ENCODE measurements at regions not wholly inside any gene's neighbourhood (a gene's known extent, or its start where the extent isn't known, plus 50 kb on each side); places are given as distances from the start of the nearest gene placed in this dataset.
A peak's percentile ranks its signal among the peaks of the same experiment; 100 is the strongest.

DNA sequence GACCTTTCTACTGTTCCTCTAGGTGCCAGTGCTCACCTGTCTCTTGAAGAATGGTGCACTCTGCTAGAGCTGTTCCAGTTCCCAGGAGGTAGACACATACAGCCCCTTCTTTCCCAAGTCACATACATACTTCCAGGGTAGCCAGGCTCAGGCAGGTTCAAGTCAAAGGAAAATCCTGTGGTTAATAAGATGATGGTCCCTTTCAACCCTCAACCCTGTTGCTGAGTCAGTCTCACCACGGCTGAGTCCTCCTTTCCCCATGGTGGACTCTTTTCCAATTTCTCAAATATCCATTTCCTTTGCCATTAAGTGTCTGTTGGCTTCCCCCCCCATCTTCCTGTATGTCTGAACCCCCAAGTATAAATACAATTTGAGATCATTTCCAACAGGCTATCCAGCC, 56.1 kb upstream of the ACAN start:
- no peak overlapping the region for H3K4me3 ChIP-seq
- H3K27ac Mint-ChIP-seq: no peak overlapping the region
- TF ChIP-seq, protein P1, sequence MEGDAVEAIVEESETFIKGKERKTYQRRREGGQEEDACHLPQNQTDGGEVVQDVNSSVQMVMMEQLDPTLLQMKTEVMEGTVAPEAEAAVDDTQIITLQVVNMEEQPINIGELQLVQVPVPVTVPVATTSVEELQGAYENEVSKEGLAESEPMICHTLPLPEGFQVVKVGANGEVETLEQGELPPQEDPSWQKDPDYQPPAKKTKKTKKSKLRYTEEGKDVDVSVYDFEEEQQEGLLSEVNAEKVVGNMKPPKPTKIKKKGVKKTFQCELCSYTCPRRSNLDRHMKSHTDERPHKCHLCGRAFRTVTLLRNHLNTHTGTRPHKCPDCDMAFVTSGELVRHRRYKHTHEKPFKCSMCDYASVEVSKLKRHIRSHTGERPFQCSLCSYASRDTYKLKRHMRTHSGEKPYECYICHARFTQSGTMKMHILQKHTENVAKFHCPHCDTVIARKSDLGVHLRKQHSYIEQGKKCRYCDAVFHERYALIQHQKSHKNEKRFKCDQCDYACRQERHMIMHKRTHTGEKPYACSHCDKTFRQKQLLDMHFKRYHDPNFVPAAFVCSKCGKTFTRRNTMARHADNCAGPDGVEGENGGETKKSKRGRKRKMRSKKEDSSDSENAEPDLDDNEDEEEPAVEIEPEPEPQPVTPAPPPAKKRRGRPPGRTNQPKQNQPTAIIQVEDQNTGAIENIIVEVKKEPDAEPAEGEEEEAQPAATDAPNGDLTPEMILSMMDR (conservative IDR thresholded peaks at IDR 0.05; ENCODE audit: low read depth in 2 of 2): peak in 1 of 2 experiments; percentile 34; a peak in 2 of 4 replicates
- TF ChIP-seq EZH2 (IDR thresholded peaks at IDR 0.05; ENCODE audit: low read depth, unreplicated experiment): no peak
- no peak overlapping the region for H3K4me2 ChIP-seq
- ATAC-seq (no peak), DNase-seq (ENCODE audit: low spot score) (no peak)
- no peaks in the 10 kb centered on the region for H3K36me3 ChIP-seq (ENCODE audit: insufficient read depth)
- no peaks in the 10 kb centered on the region for H3K9me3 Mint-ChIP-seq
- H3K27ac ChIP-seq (ENCODE audit: low read depth): no peak overlapping the region
- H3K36me3 Mint-ChIP-seq (ENCODE audit: low read depth): no peaks in the 10 kb centered on the region
- 0 out of 2 replicates have a peak, but pooled peaks cover 2% of the 10 kb centered on the region for H3K9me2 ChIP-seq (ENCODE audit: insufficient read depth)
- H3K4me1 Mint-ChIP-seq: peaks cover 8% of the 10 kb centered on the region
- H2AFZ ChIP-seq: no peak overlapping the region
- no peaks in the 10 kb centered on the region for H3K27me3 ChIP-seq (ENCODE audit: insufficient read depth)
- no peaks in the 10 kb centered on the region for H3K4me1 ChIP-seq (ENCODE audit: insufficient read depth)
- H4K20me1 ChIP-seq (replicated peaks; ENCODE audit: insufficient read depth): no peaks in the 10 kb centered on the region
- H3F3A ChIP-seq (replicated peaks; ENCODE audit: low read depth): no peaks in the 10 kb centered on the region
- H3K79me2 ChIP-seq (replicated peaks; ENCODE audit: insufficient read depth): no peaks in the 10 kb centered on the region
- peaks cover 2% of the 10 kb centered on the region for H3K27me3 Mint-ChIP-seq (ENCODE audit: insufficient read depth, low read depth, poor library complexity)
- no peak overlapping the region for H3K4me3 Mint-ChIP-seq

DNA sequence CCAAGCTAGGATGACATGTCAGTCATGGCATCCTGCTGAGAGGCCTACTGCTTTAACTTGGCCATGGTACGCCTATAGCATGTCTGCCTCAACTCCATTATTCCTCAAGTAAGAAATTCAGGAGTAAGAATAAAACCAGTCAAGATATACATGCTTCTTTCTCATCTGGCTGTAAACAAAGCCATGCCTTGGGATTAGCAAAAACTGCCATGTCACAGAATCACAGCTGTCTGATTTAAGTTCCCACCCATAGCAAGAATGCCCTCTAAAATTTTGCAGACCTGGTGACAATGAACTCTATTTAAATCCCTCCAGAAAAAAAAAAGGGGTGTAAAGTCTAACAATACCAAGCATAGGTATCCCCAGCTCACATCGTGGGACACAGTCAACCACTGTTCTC, 55.6 kb upstream of the ACAN start:
- no peak overlapping the region for H3K4me3 Mint-ChIP-seq
- no peaks in the 10 kb centered on the region for H3K9me3 Mint-ChIP-seq
- no peak for DNase-seq (ENCODE audit: low spot score)
- H3K27me3 Mint-ChIP-seq (ENCODE audit: insufficient read depth, low read depth, poor library complexity): peaks cover 2% of the 10 kb centered on the region
- Histone ChIP-seq H2AFZ (no peak overlapping the region), H3K79me2 (replicated peaks; ENCODE audit: insufficient read depth) (no peaks in the 10 kb centered on the region), H3K27me3 (ENCODE audit: insufficient read depth) (no peaks in the 10 kb centered on the region), H3F3A (replicated peaks; ENCODE audit: low read depth) (no peaks in the 10 kb centered on the region), H3K9me2 (ENCODE audit: insufficient read depth) (0 out of 2 replicates have a peak, but pooled peaks cover 2% of the 10 kb centered on the region), H3K27ac (ENCODE audit: low read depth) (no peak overlapping the region), H3K4me2 (no peak overlapping the region), H4K20me1 (replicated peaks; ENCODE audit: insufficient read depth) (no peaks in the 10 kb centered on the region), H3K4me3 (no peak overlapping the region), H3K4me1 (ENCODE audit: insufficient read depth) (no peaks in the 10 kb centered on the region), H3K36me3 (ENCODE audit: insufficient read depth) (no peaks in the 10 kb centered on the region)
- no peaks in the 10 kb centered on the region for H3K36me3 Mint-ChIP-seq (ENCODE audit: low read depth)
- H3K27ac Mint-ChIP-seq: no peak overlapping the region
- peaks cover 8% of the 10 kb centered on the region for H3K4me1 Mint-ChIP-seq
- TF ChIP-seq ZNF114 (CRISPR knock-in tag; IDR thresholded peaks at IDR 0.05) (no peak), POLR2AphosphoS5 (IDR thresholded peaks at IDR 0.05; ENCODE audit: low read depth) (no peak), STAT1 (IDR thresholded peaks at IDR 0.05; ENCODE audit: unreplicated experiment) (no peak)
- TF ChIP-seq, protein P2, sequence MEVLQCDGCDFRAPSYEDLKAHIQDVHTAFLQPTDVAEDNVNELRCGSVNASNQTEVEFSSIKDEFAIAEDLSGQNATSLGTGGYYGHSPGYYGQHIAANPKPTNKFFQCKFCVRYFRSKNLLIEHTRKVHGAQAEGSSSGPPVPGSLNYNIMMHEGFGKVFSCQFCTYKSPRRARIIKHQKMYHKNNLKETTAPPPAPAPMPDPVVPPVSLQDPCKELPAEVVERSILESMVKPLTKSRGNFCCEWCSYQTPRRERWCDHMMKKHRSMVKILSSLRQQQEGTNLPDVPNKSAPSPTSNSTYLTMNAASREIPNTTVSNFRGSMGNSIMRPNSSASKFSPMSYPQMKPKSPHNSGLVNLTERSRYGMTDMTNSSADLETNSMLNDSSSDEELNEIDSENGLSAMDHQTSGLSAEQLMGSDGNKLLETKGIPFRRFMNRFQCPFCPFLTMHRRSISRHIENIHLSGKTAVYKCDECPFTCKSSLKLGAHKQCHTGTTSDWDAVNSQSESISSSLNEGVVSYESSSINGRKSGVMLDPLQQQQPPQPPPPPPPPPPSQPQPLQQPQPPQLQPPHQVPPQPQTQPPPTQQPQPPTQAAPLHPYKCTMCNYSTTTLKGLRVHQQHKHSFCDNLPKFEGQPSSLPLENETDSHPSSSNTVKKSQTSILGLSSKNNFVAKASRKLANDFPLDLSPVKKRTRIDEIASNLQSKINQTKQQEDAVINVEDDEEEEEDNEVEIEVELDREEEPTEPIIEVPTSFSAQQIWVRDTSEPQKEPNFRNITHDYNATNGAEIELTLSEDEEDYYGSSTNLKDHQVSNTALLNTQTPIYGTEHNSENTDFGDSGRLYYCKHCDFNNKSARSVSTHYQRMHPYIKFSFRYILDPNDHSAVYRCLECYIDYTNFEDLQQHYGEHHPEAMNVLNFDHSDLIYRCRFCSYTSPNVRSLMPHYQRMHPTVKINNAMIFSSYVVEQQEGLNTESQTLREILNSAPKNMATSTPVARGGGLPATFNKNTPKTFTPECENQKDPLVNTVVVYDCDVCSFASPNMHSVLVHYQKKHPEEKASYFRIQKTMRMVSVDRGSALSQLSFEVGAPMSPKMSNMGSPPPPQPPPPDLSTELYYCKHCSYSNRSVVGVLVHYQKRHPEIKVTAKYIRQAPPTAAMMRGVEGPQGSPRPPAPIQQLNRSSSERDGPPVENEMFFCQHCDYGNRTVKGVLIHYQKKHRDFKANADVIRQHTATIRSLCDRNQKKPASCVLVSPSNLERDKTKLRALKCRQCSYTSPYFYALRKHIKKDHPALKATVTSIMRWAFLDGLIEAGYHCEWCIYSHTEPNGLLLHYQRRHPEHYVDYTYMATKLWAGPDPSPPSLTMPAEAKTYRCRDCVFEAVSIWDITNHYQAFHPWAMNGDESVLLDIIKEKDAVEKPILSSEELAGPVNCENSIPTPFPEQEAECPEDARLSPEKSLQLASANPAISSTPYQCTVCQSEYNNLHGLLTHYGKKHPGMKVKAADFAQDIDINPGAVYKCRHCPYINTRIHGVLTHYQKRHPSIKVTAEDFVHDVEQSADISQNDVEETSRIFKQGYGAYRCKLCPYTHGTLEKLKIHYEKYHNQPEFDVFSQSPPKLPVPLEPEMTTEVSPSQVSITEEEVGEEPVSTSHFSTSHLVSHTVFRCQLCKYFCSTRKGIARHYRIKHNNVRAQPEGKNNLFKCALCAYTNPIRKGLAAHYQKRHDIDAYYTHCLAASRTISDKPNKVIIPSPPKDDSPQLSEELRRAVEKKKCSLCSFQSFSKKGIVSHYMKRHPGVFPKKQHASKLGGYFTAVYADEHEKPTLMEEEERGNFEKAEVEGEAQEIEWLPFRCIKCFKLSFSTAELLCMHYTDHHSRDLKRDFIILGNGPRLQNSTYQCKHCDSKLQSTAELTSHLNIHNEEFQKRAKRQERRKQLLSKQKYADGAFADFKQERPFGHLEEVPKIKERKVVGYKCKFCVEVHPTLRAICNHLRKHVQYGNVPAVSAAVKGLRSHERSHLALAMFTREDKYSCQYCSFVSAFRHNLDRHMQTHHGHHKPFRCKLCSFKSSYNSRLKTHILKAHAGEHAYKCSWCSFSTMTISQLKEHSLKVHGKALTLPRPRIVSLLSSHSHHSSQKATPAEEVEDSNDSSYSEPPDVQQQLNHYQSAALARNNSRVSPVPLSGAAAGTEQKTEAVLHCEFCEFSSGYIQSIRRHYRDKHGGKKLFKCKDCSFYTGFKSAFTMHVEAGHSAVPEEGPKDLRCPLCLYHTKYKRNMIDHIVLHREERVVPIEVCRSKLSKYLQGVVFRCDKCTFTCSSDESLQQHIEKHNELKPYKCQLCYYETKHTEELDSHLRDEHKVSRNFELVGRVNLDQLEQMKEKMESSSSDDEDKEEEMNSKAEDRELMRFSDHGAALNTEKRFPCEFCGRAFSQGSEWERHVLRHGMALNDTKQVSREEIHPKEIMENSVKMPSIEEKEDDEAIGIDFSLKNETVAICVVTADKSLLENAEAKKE (CRISPR knock-in tag; IDR thresholded peaks at IDR 0.05): no peak
- TF ChIP-seq, protein P1 (conservative IDR thresholded peaks at IDR 0.05; ENCODE audit: low read depth in 2 of 2): no peak
- no peak for ATAC-seq

Data from GM23338 (cell line).